Ovary (tissue), 7 donors: ENCODE measurements at regions not wholly inside any gene's neighbourhood (a gene's known extent, or its start where the extent isn't known, plus 50 kb on each side); places are given as distances from the start of the nearest gene placed in this dataset.

Experiments used
- DNase-seq, 5 donors: peaks; one replicate each; pipeline ENCODE4 v3.0.0-alpha.2; 2019 to 2020
- H3K27ac ChIP-seq, 2 donors: fragments of 200-600 bp; one replicate each; pipeline versions ENCODE4 v1.5.1 to v1.8.0; 2019 to 2022
- H3K27me3 ChIP-seq: fragments of 200-600 bp; one replicate; pipeline ENCODE4 v1.8.0; 2022
- H3K36me3 ChIP-seq: fragments of 200-600 bp; sonication (generic); one replicate; pipeline ENCODE4 v1.5.1; 2019
- H3K4me1 ChIP-seq: one replicate; pipeline ENCODE4 v1.8.1; 2013; ENCODE audit warnings: mild to moderate bottlenecking, moderate library complexity; ENCODE audit not compliant: insufficient read depth
- H3K4me3 ChIP-seq: fragments of 200-600 bp; sonication (generic); one replicate; pipeline ENCODE4 v1.5.1; 2017
- H3K9me3 ChIP-seq, 2 donors: fragments of 200-600 bp in 1 of 2; sonication (generic) in 1 of 2; one replicate each; pipeline versions ENCODE4 v1.5.1 to v1.8.1; 2013 to 2019; ENCODE audit warnings: mild to moderate bottlenecking in 1 of 2, moderate library complexity in 1 of 2
- CTCF ChIP-seq, 3 donors: fragments of 450-650 bp in 2 of 3; fragments of 200-600 bp in 1 of 3; IDR thresholded peaks; one replicate each; pipeline versions ENCODE4 v1.5.1 to v1.8.0; 2016 to 2022; ENCODE audit warnings: antibody characterized with exemption in 3 of 3, mild to moderate bottlenecking in 1 of 3
- EP300 ChIP-seq: sonication (generic); formaldehyde crosslinking; IDR thresholded peaks from one replicate; pipeline ENCODE4 v1.6.1; 2017; ENCODE audit warnings: antibody characterized with exemption
- POLR2A ChIP-seq: fragments of 450-650 bp; IDR thresholded peaks from one replicate; pipeline ENCODE4 v1.6.1; 2017; ENCODE audit warnings: antibody characterized with exemption, mild to moderate bottlenecking, moderate library complexity
- WGBS, 3 donors: extraction: QIAGEN DNeasy Blood & Tissue Kit in 1 of 3; methylation state at CpG; one replicate each; pipeline versions ENCODE4 v1.1.5 to v1.1.7; 2013 to 2017; 5-methylcytosine and 5-hydroxymethylcytosine counted together
- intact Hi-C, 4 donors: fragments of 100-400 bp; cut with DNase I; formaldehyde crosslinking; loops; one replicate each; pipeline versions ENCODE4 v1.11.0 to v1.15.1; 2022 to 2023
- donor health status: DM: no; HTN: no; CAD: no; lungs with moderate emphysema.
- donor health status: DM: no; HTN: no; CAD: no.
- donor health status: Bipolar disorder and iron deficiency.
- donor health status: DM: no; HTN: no; CAD: no.
- donor health status: DM: yes; HTN: yes; CAD: no.

- DNase-seq, result peak in 2 of 5 donors; percentile 33 to 58
- 38 to 55% (median 51%) methylated on average over 23 of the region's 23 CpGs for WGBS, 3 donors
- no peaks in the 10 kb centered on the region for H3K36me3 ChIP-seq
- no peaks in the 10 kb centered on the region for H3K27me3 ChIP-seq
- no peak overlapping the region for H3K27ac ChIP-seq
- no peaks in the 10 kb centered on the region for H3K9me3 ChIP-seq
- peaks cover 4% of the 10 kb centered on the region for H3K4me1 ChIP-seq
- H3K4me3 ChIP-seq, result no peak overlapping the region
- intact Hi-C loops, result no loop called here
- no peak for TF ChIP-seq EP300
- no peak for TF ChIP-seq CTCF (IDR thresholded peaks at IDR 0.05)
- no peak for TF ChIP-seq POLR2A
Measured at GRCh38 chr1:10904396-10905358, 107.8 kb upstream of the TARDBP start.

GRCh38 chr1:10905841-10906655 lies 106.4 kb upstream of the TARDBP start:
- no peak overlapping the region for H3K4me3 ChIP-seq
- no peak overlapping the region for H3K27ac ChIP-seq
- DNase-seq, result no peak
- H3K9me3 ChIP-seq, result no peaks in the 10 kb centered on the region
- H3K36me3 ChIP-seq, result no peaks in the 10 kb centered on the region
- no peak for TF ChIP-seq EP300
- TF ChIP-seq CTCF (IDR thresholded peaks at IDR 0.05), result no peak
- TF ChIP-seq POLR2A, result no peak
- peaks cover 4% of the 10 kb centered on the region for H3K4me1 ChIP-seq
- H3K27me3 ChIP-seq, result no peaks in the 10 kb centered on the region
- intact Hi-C loops, result no loop called here
- WGBS, 3 donors, result 72 to 79% (median 74%) methylated on average over 16 of the region's 16 CpGs

GRCh38 chr1:10906866-10907519 lies 105.5 kb upstream of the TARDBP start:
- WGBS, 3 donors, result 73 to 79% (median 75%) methylated on average over 14 of the region's 14 CpGs
- Histone ChIP-seq H3K4me3 (no peak overlapping the region), H3K27ac (no peak overlapping the region), H3K4me1 (peaks cover 4% of the 10 kb centered on the region), H3K27me3 (no peaks in the 10 kb centered on the region), H3K36me3 (no peaks in the 10 kb centered on the region), H3K9me3 (no peaks in the 10 kb centered on the region)
- no peak for DNase-seq
- no peak for TF ChIP-seq CTCF (IDR thresholded peaks at IDR 0.05)
- intact Hi-C loops, result no loop called here

- no peak overlapping the region for H3K4me3 ChIP-seq
- intact Hi-C loops, result no loop called here
- H3K27me3 ChIP-seq, result no peaks in the 10 kb centered on the region
- no peak for DNase-seq
- 65 to 73% (median 68%) methylated on average over 6 of the region's 6 CpGs for WGBS, 3 donors
- no peaks in the 10 kb centered on the region for H3K9me3 ChIP-seq
- no peaks in the 10 kb centered on the region for H3K36me3 ChIP-seq
- peaks cover 4% of the 10 kb centered on the region for H3K4me1 ChIP-seq
- no peak overlapping the region for H3K27ac ChIP-seq
- TF ChIP-seq EP300 (no peak), POLR2A (no peak), CTCF (IDR thresholded peaks at IDR 0.05) (no peak)
Measured at GRCh38 chr1:10908266-10908665, 104.2 kb upstream of the TARDBP start.
